T-helper 2 cell treated with Interferon-gamma antibody and Interleukin-4, amounts not matched to agents 100 ng/mL and 5 ng/mL, for 36 hours (primary cell): ENCODE measurements at regions not wholly inside any gene's neighbourhood (a gene's known extent, or its start where the extent isn't known, plus 50 kb on each side); places are given as distances from the start of the nearest gene placed in this dataset.

ENCODE experiments used
- intact Hi-C: fragments of 100-400 bp; cut with micrococcal nuclease; formaldehyde crosslinking; loops from one replicate; pipeline ENCODE4 v1.15.1; 2023

GRCh38 chr2:236489895-236490404, 79.7 kb upstream of the ACKR3 start:
- intact Hi-C loops, result no loop called here

- intact Hi-C loops, result no loop called here
These were observed 73.3 kb upstream of the ACKR3 start for GRCh38 chr2:236496340-236496739.

GRCh38 chr2:236498369-236498768, 71.3 kb upstream of the ACKR3 start:
- intact Hi-C loops, result no loop called here

- intact Hi-C loops, result no loop called here
These were observed 69.7 kb upstream of the ACKR3 start for GRCh38 chr2:236499691-236500578.

GRCh38 chr2:236501026-236501425, 68.6 kb upstream of the ACKR3 start:
- intact Hi-C loops, result no loop called here

GRCh38 chr2:236501531-236501930, 68.1 kb upstream of the ACKR3 start:
- intact Hi-C loops, result no loop called here

GRCh38 chr2:236503100-236503499, 66.5 kb upstream of the ACKR3 start:
- intact Hi-C loops, result no loop called here

GRCh38 chr2:236503583-236503982, 66.0 kb upstream of the ACKR3 start:
- intact Hi-C loops, result no loop called here

GRCh38 chr2:236505041-236505440, 64.6 kb upstream of the ACKR3 start:
- intact Hi-C loops, result no loop called here

- intact Hi-C loops, result no loop called here
These were observed 64.0 kb upstream of the ACKR3 start for GRCh38 chr2:236505648-236506047.

GRCh38 chr2:236507393-236508085, 62.1 kb upstream of the ACKR3 start:
- intact Hi-C loops, result no loop called here

GRCh38 chr2:236508466-236508865, 61.2 kb upstream of the ACKR3 start:
- intact Hi-C loops, result no loop called here

- intact Hi-C loops, result loop anchor here (5.0 kb wide), 1 partner anchor 158 kb away; no protein-coding TSS in a partner anchor
These were observed 59.6 kb upstream of the ACKR3 start for GRCh38 chr2:236510034-236510433.

- intact Hi-C loops, result loop anchor here (5.0 kb wide), 1 partner anchor 159 kb away; no protein-coding TSS in a partner anchor
These were observed 58.4 kb upstream of the ACKR3 start for GRCh38 chr2:236511266-236511665.

- intact Hi-C loops, result loop anchor here (2.0 to 5.0 kb wide), 3 partner anchors 25 to 515 kb away; no protein-coding TSS in a partner anchor
These were observed 57.4 kb upstream of the ACKR3 start for GRCh38 chr2:236512267-236512666.

- intact Hi-C loops, result loop anchor here (1.0 to 5.0 kb wide), 5 partner anchors 24 to 559 kb away; partner anchors contain the start of gene ACKR3
These were observed 56.7 kb upstream of the ACKR3 start for GRCh38 chr2:236512902-236513435.

GRCh38 chr2:236513956-236514355, 55.7 kb upstream of the ACKR3 start:
- intact Hi-C loops, result loop anchor here (1.0 to 5.0 kb wide), 5 partner anchors 23 to 558 kb away; partner anchors contain the start of gene ACKR3

GRCh38 chr2:236516708-236517107, 52.9 kb upstream of the ACKR3 start:
- intact Hi-C loops, result no loop called here

- intact Hi-C loops, result no loop called here
These were observed 52.2 kb upstream of the ACKR3 start for GRCh38 chr2:236517251-236518031.
